ENCODE measurements at regions not wholly inside any gene's neighbourhood (a gene's known extent, or its start where the extent isn't known, plus 50 kb on each side); places are given as distances from the start of the nearest gene placed in this dataset.

DNA sequence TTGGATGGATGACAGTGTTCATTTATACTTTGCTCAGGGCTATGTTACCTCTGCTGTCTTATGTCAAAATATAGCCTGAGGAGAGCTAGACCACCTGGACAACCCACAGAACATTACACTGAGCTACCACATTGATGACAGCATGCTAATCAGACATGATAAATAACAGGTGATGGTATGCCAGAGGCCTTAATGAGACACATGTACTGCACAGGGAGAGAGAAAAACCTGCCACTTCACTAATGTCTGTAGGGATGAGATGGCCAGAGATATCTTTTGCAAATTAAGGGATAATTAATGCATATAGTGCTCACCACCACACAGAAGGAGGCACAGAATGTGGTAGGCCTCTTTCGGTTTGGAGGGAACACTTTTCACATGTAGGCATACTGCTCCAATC lies 1122.6 kb upstream of the POT1 start:
- H3K4me2 ChIP-seq (ENCODE audit: low read length): no peak overlapping the region
- H3K4me3 ChIP-seq (ENCODE audit: low read length): no peak overlapping the region
- no peaks in the 10 kb centered on the region for H3K4me1 ChIP-seq (ENCODE audit: control insufficient read depth, low read length)
- H3K27me3 ChIP-seq (ENCODE audit: control insufficient read depth, low read length): no peaks in the 10 kb centered on the region
- no peaks in the 10 kb centered on the region for H3K9me2 ChIP-seq (replicated peaks; ENCODE audit: control insufficient read depth, low read length)
- H3K36me3 ChIP-seq (ENCODE audit: control insufficient read depth, low read length): no peaks in the 10 kb centered on the region
- no peaks in the 10 kb centered on the region for H3F3A ChIP-seq (ENCODE audit: control insufficient read depth, insufficient read depth)
- H4K20me1 ChIP-seq (ENCODE audit: control insufficient read depth, insufficient read depth, low read depth, low read length): no peaks in the 10 kb centered on the region
- no peaks in the 10 kb centered on the region for H3K79me2 ChIP-seq (ENCODE audit: control insufficient read depth, low read length)
- TF ChIP-seq, protein P1, sequence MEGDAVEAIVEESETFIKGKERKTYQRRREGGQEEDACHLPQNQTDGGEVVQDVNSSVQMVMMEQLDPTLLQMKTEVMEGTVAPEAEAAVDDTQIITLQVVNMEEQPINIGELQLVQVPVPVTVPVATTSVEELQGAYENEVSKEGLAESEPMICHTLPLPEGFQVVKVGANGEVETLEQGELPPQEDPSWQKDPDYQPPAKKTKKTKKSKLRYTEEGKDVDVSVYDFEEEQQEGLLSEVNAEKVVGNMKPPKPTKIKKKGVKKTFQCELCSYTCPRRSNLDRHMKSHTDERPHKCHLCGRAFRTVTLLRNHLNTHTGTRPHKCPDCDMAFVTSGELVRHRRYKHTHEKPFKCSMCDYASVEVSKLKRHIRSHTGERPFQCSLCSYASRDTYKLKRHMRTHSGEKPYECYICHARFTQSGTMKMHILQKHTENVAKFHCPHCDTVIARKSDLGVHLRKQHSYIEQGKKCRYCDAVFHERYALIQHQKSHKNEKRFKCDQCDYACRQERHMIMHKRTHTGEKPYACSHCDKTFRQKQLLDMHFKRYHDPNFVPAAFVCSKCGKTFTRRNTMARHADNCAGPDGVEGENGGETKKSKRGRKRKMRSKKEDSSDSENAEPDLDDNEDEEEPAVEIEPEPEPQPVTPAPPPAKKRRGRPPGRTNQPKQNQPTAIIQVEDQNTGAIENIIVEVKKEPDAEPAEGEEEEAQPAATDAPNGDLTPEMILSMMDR (IDR thresholded peaks at IDR 0.05; ENCODE audit: low read depth, low read length, poor library complexity, severe bottlenecking): no peak
- TF ChIP-seq EZH2phosphoT487 (IDR thresholded peaks at IDR 0.05; ENCODE audit: borderline replicate concordance, low read length): no peak
- no peak overlapping the region for H3K27ac ChIP-seq (ENCODE audit: low read depth, low read length)
- H3K9me3 ChIP-seq (ENCODE audit: control insufficient read depth, insufficient read depth, low read length): no peaks in the 10 kb centered on the region

DNA sequence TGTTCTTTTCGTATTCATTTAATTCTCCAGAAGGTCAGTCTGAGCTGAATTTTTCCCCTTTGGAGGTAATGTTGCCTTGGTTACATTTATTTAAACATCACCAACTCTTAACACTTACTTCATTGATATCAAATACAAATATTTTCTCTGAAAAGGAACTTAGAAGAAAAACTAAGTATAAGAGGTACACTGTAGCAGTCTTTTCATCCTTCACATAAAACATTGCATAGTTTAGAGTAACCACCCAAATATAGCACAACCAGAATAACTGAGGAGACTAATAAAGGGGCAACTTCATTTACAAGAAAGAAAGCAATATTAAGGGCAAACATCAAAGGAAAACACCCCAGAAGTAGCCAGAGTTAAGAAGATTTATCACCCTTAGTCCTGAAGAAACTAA lies 1115.0 kb upstream of the POT1 start:
- Histone ChIP-seq H3K4me2 (ENCODE audit: low read length) (no peak overlapping the region), H3K27ac (ENCODE audit: low read depth, low read length) (no peak overlapping the region), H3K9me2 (replicated peaks; ENCODE audit: control insufficient read depth, low read length) (no peaks in the 10 kb centered on the region), H3F3A (ENCODE audit: control insufficient read depth, insufficient read depth) (no peaks in the 10 kb centered on the region), H3K9me3 (ENCODE audit: control insufficient read depth, insufficient read depth, low read length) (no peaks in the 10 kb centered on the region), H3K4me3 (ENCODE audit: low read length) (no peak overlapping the region), H3K79me2 (ENCODE audit: control insufficient read depth, low read length) (no peaks in the 10 kb centered on the region), H4K20me1 (ENCODE audit: control insufficient read depth, insufficient read depth, low read depth, low read length) (no peaks in the 10 kb centered on the region), H3K4me1 (ENCODE audit: control insufficient read depth, low read length) (no peaks in the 10 kb centered on the region), H3K27me3 (ENCODE audit: control insufficient read depth, low read length) (no peaks in the 10 kb centered on the region), H3K36me3 (ENCODE audit: control insufficient read depth, low read length) (no peaks in the 10 kb centered on the region)
- TF ChIP-seq, protein P1 (IDR thresholded peaks at IDR 0.05; ENCODE audit: low read depth, low read length, poor library complexity, severe bottlenecking): no peak
- no peak for TF ChIP-seq EZH2phosphoT487 (IDR thresholded peaks at IDR 0.05; ENCODE audit: borderline replicate concordance, low read length)

DNA sequence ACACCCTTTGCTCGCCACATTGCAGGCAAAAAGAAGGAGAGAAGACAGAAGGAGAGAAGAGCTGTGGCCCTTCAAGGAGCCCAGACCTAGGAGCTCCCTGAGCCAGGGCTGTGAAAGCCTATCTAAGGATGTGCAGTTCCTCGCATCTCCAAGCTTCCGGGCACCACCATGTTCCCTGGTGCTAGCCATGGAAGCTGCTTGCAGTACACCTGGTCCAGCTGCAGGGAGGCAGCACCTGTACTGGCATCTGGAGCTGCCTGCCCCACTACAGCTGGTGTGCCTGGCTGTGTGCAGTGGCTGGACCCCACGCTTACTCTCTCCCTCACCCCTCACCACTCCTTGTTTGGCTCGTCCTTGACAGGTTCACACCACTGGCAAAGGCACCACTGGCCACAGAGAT lies 1111.8 kb upstream of the POT1 start:
- Histone ChIP-seq H3K9me3 (ENCODE audit: control insufficient read depth, insufficient read depth, low read length) (no peaks in the 10 kb centered on the region), H3K4me3 (ENCODE audit: low read length) (no peak overlapping the region), H3K4me1 (ENCODE audit: control insufficient read depth, low read length) (no peaks in the 10 kb centered on the region), H3K9me2 (replicated peaks; ENCODE audit: control insufficient read depth, low read length) (no peaks in the 10 kb centered on the region), H4K20me1 (ENCODE audit: control insufficient read depth, insufficient read depth, low read depth, low read length) (no peaks in the 10 kb centered on the region), H3F3A (ENCODE audit: control insufficient read depth, insufficient read depth) (no peaks in the 10 kb centered on the region), H3K79me2 (ENCODE audit: control insufficient read depth, low read length) (no peaks in the 10 kb centered on the region), H3K4me2 (ENCODE audit: low read length) (no peak overlapping the region), H3K27me3 (ENCODE audit: control insufficient read depth, low read length) (no peaks in the 10 kb centered on the region), H3K27ac (ENCODE audit: low read depth, low read length) (no peak overlapping the region), H3K36me3 (ENCODE audit: control insufficient read depth, low read length) (no peaks in the 10 kb centered on the region)
- TF ChIP-seq, protein P1 (IDR thresholded peaks at IDR 0.05; ENCODE audit: low read depth, low read length, poor library complexity, severe bottlenecking): no peak
- TF ChIP-seq EZH2phosphoT487 (IDR thresholded peaks at IDR 0.05; ENCODE audit: borderline replicate concordance, low read length): no peak

All from DOHH2 (cell line).